IMR-90 (cell line): ENCODE measurements at regions not wholly inside any gene's neighbourhood (a gene's known extent, or its start where the extent isn't known, plus 50 kb on each side); places are given as distances from the start of the nearest gene placed in this dataset.

ENCODE experiments used
- ATAC-seq: fragments of 200-7000 bp; cut with Tn5 transposase; 2 replicates; pipeline ENCODE4 v1.9.1; 2020; ENCODE audit warnings: low read depth, mild to moderate bottlenecking, moderate library complexity
- BruUV-seq: library from RNA; stranded (reverse); fragments of 400-500 nt; replicated peaks from 2 replicates; lab custom pipeline; 2021; lab: Mats Ljungman, UMichigan
- CTCF ChIA-PET: fragments of 300-600 bp; formaldehyde crosslinking; extraction: SDS; loops from one replicate; lab custom pipeline; 2021; ENCODE audit warnings: antibody characterized with exemption; lab: Yijun Ruan, JAX
- POLR2A ChIA-PET: fragments of 300-600 bp; sonication (Branson Sonifier 250); formaldehyde crosslinking; loops from one replicate; lab custom pipeline; 2022; ENCODE audit warnings: antibody characterized with exemption; ENCODE audit not compliant: unreplicated experiment; lab: Charles Lee
- DNase-seq: peaks from one replicate; pipeline ENCODE4 v3.0.0; 2013
- H2AFZ ChIP-seq: replicated peaks from 2 replicates; pipeline ENCODE3; 2013; ENCODE audit warnings: low read length, mild to moderate bottlenecking; ENCODE audit not compliant: poor library complexity
- H2AK5ac ChIP-seq: 2 replicates; pipeline ENCODE4 v1.6.1; 2013; ENCODE audit warnings: low read depth, low read length, inconsistent platforms
- H2AK9ac ChIP-seq: replicated peaks from 2 replicates; pipeline ENCODE3; 2013; ENCODE audit warnings: mild to moderate bottlenecking, low read depth, low read length, moderate library complexity; ENCODE audit not compliant: poor library complexity
- H2BK120ac ChIP-seq: 2 replicates; pipeline ENCODE4 v1.6.1; 2013; ENCODE audit warnings: low read depth, low read length, inconsistent platforms
- H2BK15ac ChIP-seq: 3 replicates; pipeline ENCODE4 v1.6.1; 2013; ENCODE audit warnings: low read depth, low read length, inconsistent platforms
- H2BK20ac ChIP-seq: 2 replicates; pipeline ENCODE4 v1.6.1; 2013; ENCODE audit warnings: low read depth, mild to moderate bottlenecking, inconsistent platforms, low read length, moderate library complexity
- H2BK5ac ChIP-seq: 2 replicates; pipeline ENCODE4 v1.6.1; 2013; ENCODE audit warnings: mild to moderate bottlenecking, low read depth, low read length, inconsistent platforms; ENCODE audit not compliant: poor library complexity, severe bottlenecking
- H3K14ac ChIP-seq: replicated peaks from 2 replicates; pipeline ENCODE4 v1.6.1; 2013; ENCODE audit warnings: low read depth, low read length, inconsistent platforms
- H3K18ac ChIP-seq: 2 replicates; pipeline ENCODE4 v1.6.1; 2013; ENCODE audit warnings: low read depth, low read length, control low read depth
- H3K23ac ChIP-seq: 2 replicates; pipeline ENCODE4 v1.6.1; 2013; ENCODE audit warnings: low read depth, low read length, inconsistent platforms
- H3K27ac ChIP-seq: 2 replicates; pipeline ENCODE4 v1.5.1; 2013; ENCODE audit warnings: mild to moderate bottlenecking, control low read depth, low read length; ENCODE audit not compliant: insufficient read depth
- H3K27me3 ChIP-seq: 2 replicates; pipeline ENCODE4 v1.6.1; 2013; ENCODE audit warnings: low read length; ENCODE audit not compliant: control insufficient read depth, insufficient read depth
- H3K36me3 ChIP-seq: 2 replicates; pipeline ENCODE4 v1.6.1; 2013; ENCODE audit warnings: low read length, mixed read lengths; ENCODE audit not compliant: control insufficient read depth, insufficient read depth
- H3K4ac ChIP-seq: 2 replicates; pipeline ENCODE4 v1.6.1; 2013; ENCODE audit warnings: low read depth, low read length, inconsistent platforms
- H3K4me1 ChIP-seq: 2 replicates; pipeline ENCODE4 v1.6.1; 2013; ENCODE audit warnings: low read length, mixed read lengths; ENCODE audit not compliant: control insufficient read depth, insufficient read depth
- H3K4me2 ChIP-seq: 2 replicates; pipeline ENCODE4 v1.6.1; 2013; ENCODE audit warnings: low read depth, mild to moderate bottlenecking, control low read depth, low read length, moderate library complexity
- H3K4me3 ChIP-seq: 2 replicates; pipeline ENCODE4 v1.5.1; 2013; ENCODE audit warnings: low read depth, mild to moderate bottlenecking, control low read depth, low read length, moderate library complexity; ENCODE audit not compliant: insufficient read depth
- H3K56ac ChIP-seq: 2 replicates; pipeline ENCODE4 v1.6.1; 2013; ENCODE audit warnings: low read length, inconsistent platforms; ENCODE audit not compliant: insufficient read depth; ENCODE audit errors: extremely low read depth
- H3K79me1 ChIP-seq, 2 experiments: 2 replicates each; pipeline ENCODE4 v1.6.1; 2013; ENCODE audit warnings: low read length in 2 of 2, inconsistent platforms in 1 of 2, low read depth in 1 of 2
- H3K9ac ChIP-seq: 2 replicates; pipeline ENCODE4 v1.6.1; 2013; ENCODE audit warnings: low read depth, low read length, control low read depth
- H3K9me1 ChIP-seq: 2 replicates; pipeline ENCODE4 v1.6.1; 2013; ENCODE audit warnings: low read length, inconsistent platforms; ENCODE audit not compliant: insufficient read depth
- H3K9me3 ChIP-seq: 2 replicates; pipeline ENCODE4 v1.6.1; 2013; ENCODE audit warnings: low read length; ENCODE audit not compliant: control insufficient read depth, insufficient read depth
- H4K20me1 ChIP-seq: 2 replicates; pipeline ENCODE4 v1.6.1; 2013; ENCODE audit warnings: low read length, inconsistent platforms; ENCODE audit not compliant: insufficient read depth
- H4K5ac ChIP-seq: 2 replicates; pipeline ENCODE4 v1.6.1; 2013; ENCODE audit warnings: mild to moderate bottlenecking, low read depth, low read length, control low read depth
- H4K8ac ChIP-seq, 2 experiments: 2 replicates each; pipeline ENCODE4 v1.6.1; 2013; ENCODE audit warnings: low read depth in 2 of 2, low read length in 2 of 2, control low read depth in 1 of 2, inconsistent platforms in 1 of 2
- H4K91ac ChIP-seq: 2 replicates; pipeline ENCODE4 v1.6.1; 2013; ENCODE audit warnings: low read depth, low read length, inconsistent platforms; ENCODE audit not compliant: insufficient read depth
- BHLHE40 ChIP-seq: fragments of 150-350 bp; IDR thresholded peaks from 2 replicates; pipeline ENCODE4 v1.6.1; 2016; ENCODE audit warnings: mild to moderate bottlenecking, low read depth, low read length
- CEBPB ChIP-seq: IDR thresholded peaks from 2 replicates; pipeline ENCODE4 v1.6.1; 2012; ENCODE audit warnings: low read depth, low read length, improper control_type of control experiment
- CHD1 ChIP-seq: IDR thresholded peaks from 2 replicates; pipeline ENCODE4 v1.6.1; 2012; ENCODE audit warnings: low read depth, low read length, improper control_type of control experiment
- CTCF ChIP-seq: conservative IDR thresholded peaks from 2 replicates; pipeline ENCODE4 v1.5.1; 2012; ENCODE audit warnings: mild to moderate bottlenecking, low read depth, low read length, improper control_type of control experiment
- ELK1 ChIP-seq: fragments of 150-350 bp; IDR thresholded peaks from 2 replicates; pipeline ENCODE4 v1.6.1; 2016; ENCODE audit warnings: low read depth, mild to moderate bottlenecking, low read length, moderate library complexity, borderline replicate concordance
- FOS ChIP-seq: fragments of 150-350 bp; IDR thresholded peaks from 2 replicates; pipeline ENCODE4 v1.6.1; 2016; ENCODE audit warnings: low read depth, low read length
- MAFK ChIP-seq: IDR thresholded peaks from 2 replicates; pipeline ENCODE4 v1.6.1; 2012; ENCODE audit warnings: low read depth, low read length, improper control_type of control experiment
- MXI1 ChIP-seq: IDR thresholded peaks from 2 replicates; pipeline ENCODE4 v1.6.1; 2012; ENCODE audit warnings: low read depth, mild to moderate bottlenecking, low read length, moderate library complexity, borderline replicate concordance
- POLR2A ChIP-seq: IDR thresholded peaks from 2 replicates; pipeline ENCODE4 v1.6.1; 2012; ENCODE audit warnings: mild to moderate bottlenecking, low read depth, low read length
- RCOR1 ChIP-seq: IDR thresholded peaks from 2 replicates; pipeline ENCODE4 v1.6.1; 2012; ENCODE audit warnings: mild to moderate bottlenecking, low read length, improper control_type of control experiment; ENCODE audit not compliant: insufficient replicate concordance
- SMC3 ChIP-seq: fragments of 150-350 bp; IDR thresholded peaks from 2 replicates; pipeline ENCODE4 v1.6.1; 2016; ENCODE audit warnings: low read depth, mild to moderate bottlenecking, antibody characterized with exemption, low read length, moderate library complexity
- USF2 ChIP-seq: fragments of 150-350 bp; IDR thresholded peaks from 2 replicates; pipeline ENCODE4 v1.6.1; 2017; ENCODE audit warnings: mild to moderate bottlenecking, antibody characterized with exemption, low read length, low read depth
- WGBS, 2 experiments: methylation state at CpG; one replicate each; pipeline versions ENCODE4 v1.1.5 to v1.1.7; 2013; ENCODE audit warnings: missing lambda C conversion rate in 2 of 2; ENCODE audit not compliant: insufficient read length in 1 of 2; ENCODE audit errors: extremely low coverage in 2 of 2; 5-methylcytosine and 5-hydroxymethylcytosine counted together
- dilution Hi-C: fragments of 300-500 bp; cut with HindIII; formaldehyde crosslinking; loops from one replicate; pipeline ENCODE4 v1.14.3; 2018; ENCODE audit warnings: low sequenced_read_pairs; ENCODE audit not compliant: unreplicated experiment
- in situ Hi-C: fragments of 300-500 bp; cut with MboI; formaldehyde crosslinking; loops from 3 replicates; pipeline ENCODE4 v1.14.3; 2019; ENCODE audit warnings: low sequenced_read_pairs, inconsistent platforms, mixed read lengths
- intact Hi-C: fragments of 100-400 bp; cut with micrococcal nuclease; formaldehyde crosslinking; loops from 2 replicates; pipeline ENCODE4 v1.10.0; 2022

- no peak overlapping the region for H2AFZ ChIP-seq
- H3K79me1 ChIP-seq = no peaks in the 10 kb centered on the region
- H3K36me3 ChIP-seq = no peaks in the 10 kb centered on the region
- no peak overlapping the region for H4K91ac ChIP-seq
- no peak overlapping the region for H3K27ac ChIP-seq
- TF ChIP-seq POLR2A (no peak), MXI1 (no peak), BHLHE40 (no peak), CEBPB (no peak), FOS (no peak), RCOR1 (no peak), USF2 (no peak), CTCF (no peak), SMC3 (no peak), CHD1 (no peak), ELK1 (no peak), MAFK (no peak)
- H2AK5ac ChIP-seq = no peak overlapping the region
- no peak overlapping the region for H3K9ac ChIP-seq
- H3K23ac ChIP-seq = no peak overlapping the region
- no peaks in the 10 kb centered on the region for H3K27me3 ChIP-seq
- H2BK15ac ChIP-seq = no peak overlapping the region
- no peak overlapping the region for H3K4ac ChIP-seq
- no peak overlapping the region for H3K14ac ChIP-seq
- no peaks in the 10 kb centered on the region; the same call in 1 of the 2 replicates for H3K9me3 ChIP-seq
- H4K5ac ChIP-seq = no peak overlapping the region
- ATAC-seq (no peak), DNase-seq (no peak)
- in situ Hi-C loops (no loop called here), intact Hi-C loops (no loop called here), dilution Hi-C loops (no loop called here)
- no peak overlapping the region for H2AK9ac ChIP-seq
- ChIA-PET POLR2A (no interaction called here), CTCF (interaction anchor here (0.7 kb wide), 1 partner anchor 7 kb away, joined by 5 read pairs; no protein-coding TSS in a partner anchor)
- H2BK120ac ChIP-seq = no peak overlapping the region
- H3K4me2 ChIP-seq = no peak overlapping the region
- H3K18ac ChIP-seq = no peak overlapping the region
- H2BK5ac ChIP-seq = no peak overlapping the region
- H3K4me3 ChIP-seq = no peak overlapping the region
- no peak overlapping the region for H3K56ac ChIP-seq
- no peak overlapping the region for H2BK20ac ChIP-seq
- H4K8ac ChIP-seq = no peak overlapping the region
- no peaks in the 10 kb centered on the region for H3K9me1 ChIP-seq
- BruUV-seq = no TSS peak
- H3K4me1 ChIP-seq = no peaks in the 10 kb centered on the region
- WGBS, 2 experiments = 40% methylated on average over 2 of the region's 4 CpGs; no CpG with 5 or more reads in 1 of the 2 experiments
- no peaks in the 10 kb centered on the region for H4K20me1 ChIP-seq
Measured at GRCh38 chr20:22020201-22020600, 314.7 kb downstream of the PAX1 start.
